ENCODE measurements at regions not wholly inside any gene's neighbourhood (a gene's known extent, or its start where the extent isn't known, plus 50 kb on each side); places are given as distances from the start of the nearest gene placed in this dataset.

DNA sequence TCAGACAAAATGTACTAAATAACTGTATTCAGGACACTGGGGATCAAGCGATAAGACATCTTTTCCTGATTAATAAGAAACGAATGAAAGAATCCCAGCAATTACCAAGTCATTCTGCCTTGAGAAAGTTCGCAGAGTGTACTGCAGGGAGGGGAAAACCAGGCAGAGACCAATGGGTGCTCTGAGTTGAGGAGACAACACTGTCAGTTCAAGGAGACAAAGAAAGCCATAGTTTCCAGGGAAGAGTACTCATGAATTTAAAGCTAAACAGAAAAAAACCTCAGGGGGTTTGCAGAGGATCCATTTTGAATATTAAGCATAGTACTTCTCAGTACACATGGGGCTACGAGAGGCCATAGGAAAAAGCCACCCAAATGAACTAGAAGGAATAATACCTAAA lies 573.0 kb downstream of the KCTD8 start:
- ATAC-seq (replicated peaks in 1 of 4): no peak
- H3K4me1 Mint-ChIP-seq: no peaks in the 10 kb centered on the region
- ChIA-PET CTCF (no interaction called here), POLR2A (no interaction called here)
- DNase-seq: no peak
- H3K27ac ChIP-seq (ENCODE audit: low read length): no peak overlapping the region
- no peaks in the 10 kb centered on the region for H3K4me1 ChIP-seq (ENCODE audit: control insufficient read depth in 1 of 2, extremely low read depth in 1 of 2, insufficient read depth in 2 of 2, low read length in 2 of 2)
- no peak overlapping the region for H3K27ac Mint-ChIP-seq
- no peak overlapping the region for H3K4me3 ChIP-seq (ENCODE audit: control insufficient read depth in 1 of 2, extremely low read depth in 1 of 2, low read length in 1 of 2)
- 93% methylated on average over 2 of the region's 4 CpGs for WGBS (ENCODE audit: insufficient coverage)
- no peaks in the 10 kb centered on the region for H3K36me3 Mint-ChIP-seq
- peaks cover 17 to 31% (median 20%) of the 10 kb centered on the region in 3 donors for H3K9me3 Mint-ChIP-seq
- H3K4me3 Mint-ChIP-seq: no peak overlapping the region
- H3K9me3 ChIP-seq: no peaks in the 10 kb centered on the region
- H3K27me3 ChIP-seq (replicated peaks in 1 of 2; ENCODE audit: control insufficient read depth in 2 of 2, extremely low read depth in 1 of 2, insufficient read depth in 2 of 2, low read length in 1 of 2): no peaks in the 10 kb centered on the region
- H3K36me3 ChIP-seq (ENCODE audit: control insufficient read depth in 2 of 2, extremely low read depth in 1 of 2, insufficient read depth in 1 of 2, low read length in 1 of 2): no peaks in the 10 kb centered on the region
- no peaks in the 10 kb centered on the region for H3K27me3 Mint-ChIP-seq

GRCh38 chr4:43882470-43882869 lies 566.1 kb downstream of the KCTD8 start:
- no CpG with 5 or more reads among the region's 1 CpG for WGBS (ENCODE audit: insufficient coverage)
- CTCF ChIA-PET: no interaction called here

DNA sequence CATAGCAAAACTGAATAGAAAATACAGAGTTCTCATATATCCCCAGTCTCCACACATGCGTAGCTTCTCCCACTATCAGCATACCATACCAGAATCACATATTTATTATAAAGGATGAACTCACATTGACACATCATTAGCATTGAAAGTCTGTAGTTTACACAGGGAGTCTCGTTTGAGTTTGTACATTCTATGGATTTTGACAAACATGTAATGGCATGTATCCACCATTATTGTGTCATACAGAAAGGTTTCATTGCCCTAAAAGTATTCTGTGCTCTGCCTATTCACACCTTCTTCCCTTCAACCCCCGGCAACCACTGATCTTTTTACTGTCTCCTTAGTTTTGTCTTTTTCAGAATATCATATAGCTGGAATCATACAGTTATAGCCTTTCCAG lies 562.4 kb downstream of the KCTD8 start:
- Mint-ChIP-seq H3K9me3 (peaks cover 13 to 24% (median 16%) of the 10 kb centered on the region in 3 donors), H3K36me3 (no peaks in the 10 kb centered on the region), H3K27ac (no peak overlapping the region), H3K27me3 (no peaks in the 10 kb centered on the region), H3K4me1 (no peaks in the 10 kb centered on the region), H3K4me3 (no peak overlapping the region)
- Histone ChIP-seq H3K9me3 (no peaks in the 10 kb centered on the region), H3K36me3 (ENCODE audit: control insufficient read depth in 2 of 2, extremely low read depth in 1 of 2, insufficient read depth in 1 of 2, low read length in 1 of 2) (no peaks in the 10 kb centered on the region), H3K27me3 (replicated peaks in 1 of 2; ENCODE audit: control insufficient read depth in 2 of 2, extremely low read depth in 1 of 2, insufficient read depth in 2 of 2, low read length in 1 of 2) (no peaks in the 10 kb centered on the region), H3K27ac (ENCODE audit: low read length) (no peak overlapping the region), H3K4me3 (ENCODE audit: control insufficient read depth in 1 of 2, extremely low read depth in 1 of 2, low read length in 1 of 2) (no peak overlapping the region), H3K4me1 (ENCODE audit: control insufficient read depth in 1 of 2, extremely low read depth in 1 of 2, insufficient read depth in 2 of 2, low read length in 2 of 2) (no peaks in the 10 kb centered on the region)
- ATAC-seq (replicated peaks in 1 of 4): no peak
- WGBS (ENCODE audit: insufficient coverage): 88% methylated on average over 1 of the region's 3 CpGs
- DNase-seq: no peak
- ChIA-PET CTCF (no interaction called here), POLR2A (no interaction called here)

More at GRCh38 chr4:43882470-43882869, 566.1 kb downstream of the KCTD8 start:
- no peak overlapping the region for H3K27ac Mint-ChIP-seq
- H3K36me3 Mint-ChIP-seq: no peaks in the 10 kb centered on the region
- no peak for DNase-seq
- Histone ChIP-seq H3K4me1 (ENCODE audit: control insufficient read depth in 1 of 2, extremely low read depth in 1 of 2, insufficient read depth in 2 of 2, low read length in 2 of 2) (no peaks in the 10 kb centered on the region), H3K4me3 (ENCODE audit: control insufficient read depth in 1 of 2, extremely low read depth in 1 of 2, low read length in 1 of 2) (no peak overlapping the region), H3K27me3 (replicated peaks in 1 of 2; ENCODE audit: control insufficient read depth in 2 of 2, extremely low read depth in 1 of 2, insufficient read depth in 2 of 2, low read length in 1 of 2) (no peaks in the 10 kb centered on the region), H3K9me3 (no peaks in the 10 kb centered on the region), H3K36me3 (ENCODE audit: control insufficient read depth in 2 of 2, extremely low read depth in 1 of 2, insufficient read depth in 1 of 2, low read length in 1 of 2) (no peaks in the 10 kb centered on the region), H3K27ac (ENCODE audit: low read length) (no peak overlapping the region)
- POLR2A ChIA-PET: no interaction called here
- no peak for ATAC-seq (replicated peaks in 1 of 4)
- peaks cover 8 to 22% (median 16%) of the 10 kb centered on the region in 3 donors for H3K9me3 Mint-ChIP-seq
- H3K27me3 Mint-ChIP-seq: no peaks in the 10 kb centered on the region
- H3K4me1 Mint-ChIP-seq: no peaks in the 10 kb centered on the region
- H3K4me3 Mint-ChIP-seq: no peak overlapping the region

- DNase-seq: no peak
- H3K27me3 Mint-ChIP-seq: no peaks in the 10 kb centered on the region
- no peak overlapping the region for H3K4me3 Mint-ChIP-seq
- no peaks in the 10 kb centered on the region for H3K36me3 Mint-ChIP-seq
- WGBS (ENCODE audit: insufficient coverage): 87% methylated on average over 10 of the region's 15 CpGs
- Histone ChIP-seq H3K27me3 (replicated peaks in 1 of 2; ENCODE audit: control insufficient read depth in 2 of 2, extremely low read depth in 1 of 2, insufficient read depth in 2 of 2, low read length in 1 of 2) (no peaks in the 10 kb centered on the region), H3K9me3 (peaks cover 2% of the 10 kb centered on the region), H3K36me3 (ENCODE audit: control insufficient read depth in 2 of 2, extremely low read depth in 1 of 2, insufficient read depth in 1 of 2, low read length in 1 of 2) (no peaks in the 10 kb centered on the region), H3K4me3 (ENCODE audit: control insufficient read depth in 1 of 2, extremely low read depth in 1 of 2, low read length in 1 of 2) (no peak overlapping the region), H3K27ac (ENCODE audit: low read length) (no peak overlapping the region), H3K4me1 (ENCODE audit: control insufficient read depth in 1 of 2, extremely low read depth in 1 of 2, insufficient read depth in 2 of 2, low read length in 2 of 2) (no peaks in the 10 kb centered on the region)
- CTCF ChIA-PET: no interaction called here
- H3K27ac Mint-ChIP-seq: no peak overlapping the region
- no peaks in the 10 kb centered on the region for H3K4me1 Mint-ChIP-seq
- ATAC-seq (replicated peaks in 1 of 4): no peak
- H3K9me3 Mint-ChIP-seq: peaks cover 11 to 28% (median 15%) of the 10 kb centered on the region in 3 donors
- POLR2A ChIA-PET: no interaction called here
These were observed 549.8 kb downstream of the KCTD8 start for GRCh38 chr4:43898836-43899235.

GRCh38 chr4:43903456-43903855 lies 545.2 kb downstream of the KCTD8 start:
- Mint-ChIP-seq H3K4me1 (no peaks in the 10 kb centered on the region), H3K36me3 (no peaks in the 10 kb centered on the region), H3K4me3 (no peak overlapping the region), H3K9me3 (peaks cover 8 to 14% (median 12%) of the 10 kb centered on the region in 3 donors), H3K27me3 (no peaks in the 10 kb centered on the region), H3K27ac (no peak overlapping the region)
- CTCF ChIA-PET: no interaction called here
- no peak for ATAC-seq (replicated peaks in 1 of 4)
- Histone ChIP-seq H3K27me3 (replicated peaks in 1 of 2; ENCODE audit: control insufficient read depth in 2 of 2, extremely low read depth in 1 of 2, insufficient read depth in 2 of 2, low read length in 1 of 2) (no peaks in the 10 kb centered on the region), H3K4me3 (ENCODE audit: control insufficient read depth in 1 of 2, extremely low read depth in 1 of 2, low read length in 1 of 2) (no peak overlapping the region), H3K36me3 (ENCODE audit: control insufficient read depth in 2 of 2, extremely low read depth in 1 of 2, insufficient read depth in 1 of 2, low read length in 1 of 2) (no peaks in the 10 kb centered on the region), H3K27ac (ENCODE audit: low read length) (no peak overlapping the region), H3K4me1 (ENCODE audit: control insufficient read depth in 1 of 2, extremely low read depth in 1 of 2, insufficient read depth in 2 of 2, low read length in 2 of 2) (no peaks in the 10 kb centered on the region), H3K9me3 (no peaks in the 10 kb centered on the region)
- WGBS (ENCODE audit: insufficient coverage): 88% methylated on average over 3 of the region's 4 CpGs
- no peak for DNase-seq
- POLR2A ChIA-PET: no interaction called here

DNA sequence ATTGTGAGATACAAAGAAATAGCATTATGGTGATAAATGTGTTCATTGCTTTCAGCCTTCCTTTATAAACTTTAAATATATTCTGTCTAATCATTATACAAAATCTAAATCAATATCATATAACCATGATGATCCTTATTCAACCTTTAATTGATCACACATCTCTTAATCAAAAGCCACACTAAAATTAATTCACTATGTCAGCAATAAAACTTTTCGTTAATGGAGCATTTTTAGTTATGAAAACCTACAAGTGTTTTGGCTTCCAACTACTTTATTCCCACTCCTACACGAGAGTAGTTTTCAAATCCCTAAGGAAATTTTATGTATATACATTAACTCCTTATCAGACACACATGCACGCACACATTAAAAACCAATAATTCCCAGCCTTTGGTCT lies 530.2 kb downstream of the KCTD8 start:
- CTCF ChIA-PET: no interaction called here
- Histone ChIP-seq H3K36me3 (ENCODE audit: control insufficient read depth in 2 of 2, extremely low read depth in 1 of 2, insufficient read depth in 1 of 2, low read length in 1 of 2) (no peaks in the 10 kb centered on the region), H3K27ac (ENCODE audit: low read length) (no peak overlapping the region), H3K27me3 (replicated peaks in 1 of 2; ENCODE audit: control insufficient read depth in 2 of 2, extremely low read depth in 1 of 2, insufficient read depth in 2 of 2, low read length in 1 of 2) (no peaks in the 10 kb centered on the region), H3K4me3 (ENCODE audit: control insufficient read depth in 1 of 2, extremely low read depth in 1 of 2, low read length in 1 of 2) (no peak overlapping the region), H3K4me1 (ENCODE audit: control insufficient read depth in 1 of 2, extremely low read depth in 1 of 2, insufficient read depth in 2 of 2, low read length in 2 of 2) (no peaks in the 10 kb centered on the region), H3K9me3 (no peaks in the 10 kb centered on the region)
- Mint-ChIP-seq H3K27me3 (no peaks in the 10 kb centered on the region), H3K36me3 (no peaks in the 10 kb centered on the region), H3K4me1 (no peaks in the 10 kb centered on the region), H3K4me3 (no peak overlapping the region), H3K27ac (no peak overlapping the region), H3K9me3 (peaks cover 20 to 41% (median 25%) of the 10 kb centered on the region in 3 donors)
- POLR2A ChIA-PET: no interaction called here
- WGBS (ENCODE audit: insufficient coverage): no CpG with 5 or more reads among the region's 3 CpGs
- no peak for ATAC-seq (replicated peaks in 1 of 4)
- no peak for DNase-seq

DNA sequence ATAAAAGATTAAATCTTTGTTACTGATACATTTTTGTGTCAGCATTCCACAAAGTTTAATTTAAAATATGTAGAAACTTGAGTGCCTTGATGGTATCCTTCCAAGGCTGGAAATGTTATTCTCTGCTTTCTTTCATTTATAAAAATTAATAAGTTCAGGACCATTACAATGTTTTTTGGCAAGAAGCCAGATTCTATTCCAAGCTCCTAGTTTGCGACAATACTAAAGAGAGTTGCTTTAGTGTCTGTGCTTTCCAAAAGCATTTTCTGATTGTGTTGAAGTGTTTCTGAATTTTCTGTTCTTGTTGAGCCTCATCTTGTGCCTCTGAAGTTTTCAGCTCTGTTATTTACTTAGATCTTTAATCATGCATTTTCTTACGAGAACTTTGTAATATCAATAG lies 516.2 kb downstream of the KCTD8 start:
- no peak for DNase-seq
- Mint-ChIP-seq H3K4me1 (no peaks in the 10 kb centered on the region), H3K9me3 (peaks cover 3 to 16% (median 4%) of the 10 kb centered on the region in 3 donors), H3K27ac (no peak overlapping the region), H3K27me3 (no peaks in the 10 kb centered on the region), H3K36me3 (no peaks in the 10 kb centered on the region), H3K4me3 (no peak overlapping the region)
- Histone ChIP-seq H3K27me3 (replicated peaks in 1 of 2; ENCODE audit: control insufficient read depth in 2 of 2, extremely low read depth in 1 of 2, insufficient read depth in 2 of 2, low read length in 1 of 2) (no peaks in the 10 kb centered on the region), H3K27ac (ENCODE audit: low read length) (no peak overlapping the region), H3K4me3 (ENCODE audit: control insufficient read depth in 1 of 2, extremely low read depth in 1 of 2, low read length in 1 of 2) (no peak overlapping the region), H3K9me3 (no peaks in the 10 kb centered on the region), H3K36me3 (ENCODE audit: control insufficient read depth in 2 of 2, extremely low read depth in 1 of 2, insufficient read depth in 1 of 2, low read length in 1 of 2) (no peaks in the 10 kb centered on the region), H3K4me1 (ENCODE audit: control insufficient read depth in 1 of 2, extremely low read depth in 1 of 2, insufficient read depth in 2 of 2, low read length in 2 of 2) (no peaks in the 10 kb centered on the region)
- ChIA-PET CTCF (no interaction called here), POLR2A (no interaction called here)
- no CpG with 5 or more reads among the region's 2 CpGs for WGBS (ENCODE audit: insufficient coverage)
- ATAC-seq (replicated peaks in 1 of 4): no peak

Measured in T-cell (primary cell).